Neural crest cell (in vitro differentiated cells): ENCODE measurements at regions not wholly inside any gene's neighbourhood (a gene's known extent, or its start where the extent isn't known, plus 50 kb on each side); places are given as distances from the start of the nearest gene placed in this dataset.
"Not testable (repeated sequence)": the region's sequence is repeated elsewhere in the genome, so short reads cannot be mapped to it uniquely, and the experiment has no call there.

ENCODE experiments used
- DNase-seq: peaks from one replicate; pipeline ENCODE4 v3.0.0; 2021; ENCODE audit warnings: low read depth, mixed read lengths, low spot score
- H3K27ac Mint-ChIP-seq: one replicate; pipeline ENCODE4 v1.8.0; 2021; ENCODE audit warnings: mild to moderate bottlenecking, mixed read lengths; ENCODE audit not compliant: unreplicated experiment
- H3K27me3 Mint-ChIP-seq: 2 replicates; pipeline ENCODE4 v1.8.0; 2021; ENCODE audit warnings: low read depth, mild to moderate bottlenecking, mixed read lengths
- H3K36me3 Mint-ChIP-seq: 2 replicates; pipeline ENCODE4 v1.8.0; 2021; ENCODE audit warnings: low read depth, mild to moderate bottlenecking, mixed read lengths
- H3K4me1 Mint-ChIP-seq: 2 replicates; pipeline ENCODE4 v1.8.0; 2021; ENCODE audit warnings: mixed read lengths
- H3K4me3 Mint-ChIP-seq: one replicate; pipeline ENCODE4 v1.8.0; 2021; ENCODE audit warnings: mild to moderate bottlenecking, mixed read lengths
- H3K9me3 Mint-ChIP-seq: 2 replicates; pipeline ENCODE4 v1.8.0; 2021; ENCODE audit warnings: mixed read lengths

- not testable (repeated sequence) for H3K27me3 Mint-ChIP-seq, DNase-seq, H3K36me3 Mint-ChIP-seq, H3K9me3 Mint-ChIP-seq, H3K27ac Mint-ChIP-seq, H3K4me3 Mint-ChIP-seq, H3K4me1 Mint-ChIP-seq
These were observed 56.8 kb downstream of the ATP6V0E2 start for GRCh38 chr7:149930374-149931068.

- H3K36me3 Mint-ChIP-seq, H3K4me1 Mint-ChIP-seq, H3K27ac Mint-ChIP-seq, H3K4me3 Mint-ChIP-seq, H3K9me3 Mint-ChIP-seq, DNase-seq: not testable (repeated sequence)
- H3K27me3 Mint-ChIP-seq = peaks cover 17% of the 10 kb centered on the region
These were observed 60.0 kb downstream of the ATP6V0E2 start for GRCh38 chr7:149933776-149934175.

- not testable (repeated sequence) for H3K36me3 Mint-ChIP-seq, DNase-seq, H3K9me3 Mint-ChIP-seq, H3K4me1 Mint-ChIP-seq, H3K27ac Mint-ChIP-seq, H3K27me3 Mint-ChIP-seq, H3K4me3 Mint-ChIP-seq
These were observed 73.6 kb downstream of the ATP6V0E2 start for GRCh38 chr7:149947346-149947745.

GRCh38 chr7:149948444-149948843, 74.7 kb downstream of the ATP6V0E2 start:
- H3K9me3 Mint-ChIP-seq, DNase-seq, H3K4me3 Mint-ChIP-seq, H3K27ac Mint-ChIP-seq, H3K4me1 Mint-ChIP-seq, H3K36me3 Mint-ChIP-seq, H3K27me3 Mint-ChIP-seq: not testable (repeated sequence)

- not testable (repeated sequence) for H3K9me3 Mint-ChIP-seq, H3K36me3 Mint-ChIP-seq, H3K4me1 Mint-ChIP-seq, DNase-seq, H3K27me3 Mint-ChIP-seq, H3K4me3 Mint-ChIP-seq, H3K27ac Mint-ChIP-seq
These were observed 76.3 kb downstream of the ATP6V0E2 start for GRCh38 chr7:149949863-149950577.

- not testable (repeated sequence) for H3K27ac Mint-ChIP-seq, H3K9me3 Mint-ChIP-seq, H3K36me3 Mint-ChIP-seq, DNase-seq, H3K4me1 Mint-ChIP-seq, H3K4me3 Mint-ChIP-seq
- H3K27me3 Mint-ChIP-seq = peaks cover 11% of the 10 kb centered on the region
These were observed 76.8 kb downstream of the ATP6V0E2 start for GRCh38 chr7:149950578-149950924.

- H3K4me3 Mint-ChIP-seq = not testable (repeated sequence)
- H3K27me3 Mint-ChIP-seq = peaks cover 18% of the 10 kb centered on the region
These were observed 77.8 kb downstream of the ATP6V0E2 start for GRCh38 chr7:149951579-149951978.

GRCh38 chr7:149958880-149959279, 85.1 kb downstream of the ATP6V0E2 start:
- not testable (repeated sequence) for H3K27ac Mint-ChIP-seq

More at GRCh38 chr7:149951579-149951978, 77.8 kb downstream of the ATP6V0E2 start:
- H3K9me3 Mint-ChIP-seq, H3K27ac Mint-ChIP-seq, H3K4me1 Mint-ChIP-seq, H3K36me3 Mint-ChIP-seq, DNase-seq: not testable (repeated sequence)

GRCh38 chr7:149960863-149961262, 87.1 kb downstream of the ATP6V0E2 start:
- H3K4me3 Mint-ChIP-seq, H3K27ac Mint-ChIP-seq, DNase-seq, H3K4me1 Mint-ChIP-seq, H3K36me3 Mint-ChIP-seq, H3K9me3 Mint-ChIP-seq: not testable (repeated sequence)
- H3K27me3 Mint-ChIP-seq = peaks cover 16% of the 10 kb centered on the region

More at GRCh38 chr7:149958880-149959279, 85.1 kb downstream of the ATP6V0E2 start:
- not testable (repeated sequence) for H3K9me3 Mint-ChIP-seq, H3K36me3 Mint-ChIP-seq, H3K4me3 Mint-ChIP-seq, H3K4me1 Mint-ChIP-seq, DNase-seq
- peaks cover 27% of the 10 kb centered on the region for H3K27me3 Mint-ChIP-seq

GRCh38 chr7:149961878-149962277, 88.1 kb downstream of the ATP6V0E2 start:
- DNase-seq, H3K4me3 Mint-ChIP-seq, H3K4me1 Mint-ChIP-seq, H3K27me3 Mint-ChIP-seq, H3K9me3 Mint-ChIP-seq, H3K36me3 Mint-ChIP-seq, H3K27ac Mint-ChIP-seq: not testable (repeated sequence)

GRCh38 chr7:149962685-149963319, 89.0 kb downstream of the ATP6V0E2 start:
- H3K9me3 Mint-ChIP-seq, H3K27me3 Mint-ChIP-seq, H3K4me3 Mint-ChIP-seq, DNase-seq, H3K4me1 Mint-ChIP-seq, H3K36me3 Mint-ChIP-seq, H3K27ac Mint-ChIP-seq: not testable (repeated sequence)

GRCh38 chr7:149963985-149964384, 90.2 kb downstream of the ATP6V0E2 start:
- H3K4me1 Mint-ChIP-seq, DNase-seq: not testable (repeated sequence)

GRCh38 chr7:149966444-149966843, 92.7 kb downstream of the ATP6V0E2 start:
- not testable (repeated sequence) for H3K4me1 Mint-ChIP-seq, H3K36me3 Mint-ChIP-seq, H3K9me3 Mint-ChIP-seq, DNase-seq, H3K27ac Mint-ChIP-seq, H3K27me3 Mint-ChIP-seq, H3K4me3 Mint-ChIP-seq

More at GRCh38 chr7:149963985-149964384, 90.2 kb downstream of the ATP6V0E2 start:
- H3K9me3 Mint-ChIP-seq, H3K4me3 Mint-ChIP-seq, H3K27ac Mint-ChIP-seq, H3K36me3 Mint-ChIP-seq, H3K27me3 Mint-ChIP-seq: not testable (repeated sequence)
